GM12878 (cell line): ENCODE measurements at regions not wholly inside any gene's neighbourhood (a gene's known extent, or its start where the extent isn't known, plus 50 kb on each side); places are given as distances from the start of the nearest gene placed in this dataset.

Experiments used
- ATAC-seq: fragments of 200-7000 bp; cut with Tn5 transposase; 3 replicates; pipeline ENCODE4 v1.9.1; 2020; ENCODE audit warnings: mild to moderate bottlenecking, moderate library complexity
- BruUV-seq: library from RNA; stranded (reverse); fragments of 400-500 nt; replicated peaks from 2 replicates; lab custom pipeline; 2021; lab: Mats Ljungman, UMichigan
- CTCF ChIA-PET: fragments of 300-600 bp; sonication (Branson Sonifier 250); formaldehyde crosslinking; extraction: SDS; loops from one replicate; lab custom pipeline; 2021; ENCODE audit warnings: inconsistent platforms; lab: Yijun Ruan, JAX
- POLR2A ChIA-PET: fragments of 350-600 bp; formaldehyde crosslinking; extraction: SDS; loops from one replicate; lab custom pipeline; 2021; ENCODE audit warnings: inconsistent platforms; lab: Charles Lee
- RAD21 ChIA-PET: fragments of 300-600 bp; sonication (Branson Sonifier 250); formaldehyde crosslinking; loops from one replicate; lab custom pipeline; 2023; ENCODE audit warnings: antibody characterized with exemption; ENCODE audit not compliant: unreplicated experiment; lab: Charles Lee
- SMC1A ChIA-PET: fragments of 300-600 bp; sonication (Branson Sonifier 250); formaldehyde crosslinking; loops from one replicate; lab custom pipeline; 2023; ENCODE audit not compliant: unreplicated experiment, uncharacterized antibody; lab: Charles Lee
- DNase-seq: peaks from one replicate; pipeline ENCODE4 v3.0.0-alpha.2; 2011; ENCODE audit warnings: low read depth, low spot score
- FAIRE-seq: peaks from 3 replicates; lab custom pipeline; 2011; peaks lifted over from hg19 to GRCh38; lab: Jason Lieb, UNC
- H2AFZ ChIP-seq: 2 replicates; pipeline ENCODE4 v1.6.0; 2011; ENCODE audit warnings: low read depth, low read length, control low read depth; ENCODE audit not compliant: control insufficient read depth
- H3K27ac ChIP-seq: 2 replicates; pipeline ENCODE4 v1.5.1; 2011; ENCODE audit warnings: control low read depth; ENCODE audit not compliant: control insufficient read depth, insufficient read depth
- H3K27me3 ChIP-seq, 2 experiments: replicated peaks in 1 of 2; 2 replicates each; pipeline versions ENCODE4 v1.6.0 to v1.6.1; 2011; ENCODE audit warnings: low read length in 1 of 2; ENCODE audit not compliant: control insufficient read depth in 2 of 2, insufficient read depth in 2 of 2
- H3K36me3 ChIP-seq, 2 experiments: 2 replicates each; pipeline ENCODE4 v1.5.1; 2011; ENCODE audit warnings: low read length in 1 of 2; ENCODE audit not compliant: control insufficient read depth in 2 of 2, insufficient read depth in 2 of 2
- H3K4me1 ChIP-seq: 2 replicates; pipeline ENCODE4 v1.6.1; 2011; ENCODE audit warnings: mild to moderate bottlenecking, low read length, moderate library complexity, mixed read lengths; ENCODE audit not compliant: control insufficient read depth, insufficient read depth
- H3K4me2 ChIP-seq: 2 replicates; pipeline ENCODE4 v1.6.0; 2011; ENCODE audit warnings: control low read depth; ENCODE audit not compliant: control insufficient read depth, insufficient read depth
- H3K4me3 ChIP-seq: fragments of 200-600 bp; sonication (generic); 2 replicates; pipeline ENCODE4 v1.5.1; 2016
- H3K79me2 ChIP-seq: 2 replicates; pipeline ENCODE4 v1.6.0; 2011; ENCODE audit warnings: low read length; ENCODE audit not compliant: control insufficient read depth, insufficient read depth
- H3K9ac ChIP-seq: 2 replicates; pipeline ENCODE4 v1.8.0; 2011; ENCODE audit warnings: low read length, control low read depth, mixed read lengths; ENCODE audit not compliant: control insufficient read depth, insufficient read depth
- H3K9me3 ChIP-seq: replicated peaks from 3 replicates; pipeline ENCODE4 v1.5.1; 2011; ENCODE audit warnings: mild to moderate bottlenecking, low read length; ENCODE audit not compliant: control insufficient read depth, insufficient read depth
- H4K20me1 ChIP-seq: 2 replicates; pipeline ENCODE4 v1.6.0; 2011; ENCODE audit not compliant: control insufficient read depth, insufficient read depth
- BHLHE40 ChIP-seq, 2 experiments: fragments of 450-650 bp in 1 of 2; IDR thresholded peaks; 2 replicates each; pipeline ENCODE4 v1.6.1; 2011 to 2017; ENCODE audit warnings: low read depth in 2 of 2, borderline replicate concordance in 1 of 2, improper control_type of control experiment in 1 of 2, low read length in 1 of 2, mild to moderate bottlenecking in 1 of 2
- IKZF2 ChIP-seq, 2 experiments: fragments of 450-650 bp; IDR thresholded peaks; 2 replicates each; pipeline ENCODE4 v1.6.1; 2017; ENCODE audit warnings: mild to moderate bottlenecking in 2 of 2, moderate library complexity in 2 of 2
- JUNB ChIP-seq: IDR thresholded peaks from 2 replicates; pipeline ENCODE4 v1.6.1; 2016; ENCODE audit warnings: antibody characterized with exemption, mild to moderate bottlenecking
- MEF2A ChIP-seq: IDR thresholded peaks from 2 replicates; pipeline ENCODE4 v1.6.1; 2011; ENCODE audit warnings: low read depth, mild to moderate bottlenecking, low read length, moderate library complexity; ENCODE audit not compliant: insufficient read depth
- NFIC ChIP-seq: IDR thresholded peaks from 2 replicates; pipeline ENCODE4 v1.6.1; 2012; ENCODE audit warnings: low read depth, mild to moderate bottlenecking, inconsistent platforms, low read length, moderate library complexity
- POU2F2 ChIP-seq: IDR thresholded peaks from 3 replicates; pipeline ENCODE4 v1.6.1; 2011; ENCODE audit warnings: low read depth, mild to moderate bottlenecking, low read length, borderline replicate concordance
- SIX5 ChIP-seq: IDR thresholded peaks from 2 replicates; pipeline ENCODE4 v1.6.1; 2011; ENCODE audit warnings: mild to moderate bottlenecking, low read depth, low read length, moderate library complexity; ENCODE audit not compliant: severe bottlenecking
- SRF ChIP-seq, 2 experiments: IDR thresholded peaks; 2 replicates each; pipeline ENCODE4 v1.6.1; 2011; ENCODE audit warnings: low read depth in 2 of 2, low read length in 2 of 2, mild to moderate bottlenecking in 1 of 2, moderate library complexity in 1 of 2
- in situ Hi-C: fragments of 300-500 bp; cut with MboI; formaldehyde crosslinking; loops from 9 replicates; pipeline ENCODE4 v1.14.3; 2018; ENCODE audit warnings: mixed read lengths
- intact Hi-C: fragments of 100-400 bp; cut with micrococcal nuclease; formaldehyde crosslinking; loops from one replicate; pipeline ENCODE4 v1.14.2; 2022; ENCODE audit not compliant: unreplicated experiment
- TF ChIP-seq, protein P1 (sequence below): fragments of 450-650 bp; formaldehyde crosslinking; IDR thresholded peaks from 2 replicates; pipeline ENCODE4 v1.4.0; 2022; ENCODE audit warnings: mild to moderate bottlenecking, moderate library complexity
- TF ChIP-seq, protein P2 (sequence below): fragments of 450-650 bp; IDR thresholded peaks from 2 replicates; pipeline ENCODE4 v1.6.1; 2014; ENCODE audit warnings: mild to moderate bottlenecking

DNA sequence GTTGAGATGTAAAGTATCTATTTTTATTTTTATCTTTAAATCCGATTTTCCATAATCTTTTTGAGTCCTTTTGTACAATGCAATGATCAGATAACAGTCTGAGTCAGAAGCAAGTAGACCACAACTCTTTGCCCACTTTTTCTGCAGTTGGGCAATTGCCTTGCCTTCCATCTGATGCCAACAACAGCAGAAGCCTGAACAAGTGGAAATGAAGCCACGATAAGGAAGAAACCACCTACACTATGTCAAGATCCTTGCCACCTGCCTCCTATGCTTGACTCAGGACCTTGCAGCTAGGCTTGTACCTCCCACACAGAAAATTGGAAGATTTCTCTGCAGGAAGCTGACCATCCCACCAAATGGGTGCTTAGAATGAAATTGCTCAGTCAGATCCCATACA, 78.6 kb downstream of the ANXA1 start (continued):
- TF ChIP-seq BHLHE40 (IDR thresholded peaks at IDR 0.05; ENCODE audit: borderline replicate concordance in 1 of 2, low read depth in 2 of 2, low read length in 1 of 2): no peak

DNA sequence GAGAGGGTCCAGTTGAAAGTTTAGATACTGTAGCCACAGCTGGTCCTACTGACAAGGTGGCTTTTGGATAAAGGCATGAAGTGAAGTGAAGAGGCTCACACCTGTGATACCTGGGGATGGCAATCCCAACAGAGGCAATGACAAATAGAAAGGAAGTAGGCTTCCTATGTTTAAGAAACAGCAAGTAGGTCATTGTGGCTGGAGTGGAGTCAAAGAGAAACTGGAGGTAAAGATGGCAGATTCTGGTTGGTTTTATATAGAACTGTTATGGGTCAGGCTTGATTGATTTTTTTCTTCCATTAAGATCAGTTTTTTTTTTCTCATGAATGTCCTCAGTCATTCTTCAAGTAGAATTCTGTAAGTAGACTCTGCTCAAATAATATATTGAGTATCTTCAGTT, 79.5 kb downstream of the ANXA1 start:
- BruUV-seq: no TSS peak
- intact Hi-C loops: no loop called here
- no peak for FAIRE-seq
- H3K4me3 ChIP-seq: no peak overlapping the region
- H4K20me1 ChIP-seq: no peaks in the 10 kb centered on the region
- H3K36me3 ChIP-seq: no peaks in the 10 kb centered on the region
- ChIA-PET CTCF (interaction anchor here (1.6 kb wide), 1 partner anchor 30 kb away, joined by 3 read pairs; no protein-coding TSS in a partner anchor), RAD21 (no interaction called here)
- no peaks in the 10 kb centered on the region for H3K27me3 ChIP-seq
- H3K9me3 ChIP-seq: no peaks in the 10 kb centered on the region
- H3K27ac ChIP-seq: no peak overlapping the region
- H3K79me2 ChIP-seq: no peaks in the 10 kb centered on the region
- ATAC-seq: peak; percentile 66
- no peak overlapping the region for H3K9ac ChIP-seq
- no peak overlapping the region for H2AFZ ChIP-seq
- TF ChIP-seq JUNB (0 out of 2 replicates have a peak, but pooled peaks have one; percentile 30), NFIC (no peak), POU2F2 (no peak), SIX5 (no peak), IKZF2 (IDR thresholded peaks at IDR 0.05) (no peak), MEF2A (no peak), SRF (IDR thresholded peaks at IDR 0.05; ENCODE audit: low read depth in 2 of 2, low read length in 2 of 2) (no peak)
- TF ChIP-seq, protein P1, sequence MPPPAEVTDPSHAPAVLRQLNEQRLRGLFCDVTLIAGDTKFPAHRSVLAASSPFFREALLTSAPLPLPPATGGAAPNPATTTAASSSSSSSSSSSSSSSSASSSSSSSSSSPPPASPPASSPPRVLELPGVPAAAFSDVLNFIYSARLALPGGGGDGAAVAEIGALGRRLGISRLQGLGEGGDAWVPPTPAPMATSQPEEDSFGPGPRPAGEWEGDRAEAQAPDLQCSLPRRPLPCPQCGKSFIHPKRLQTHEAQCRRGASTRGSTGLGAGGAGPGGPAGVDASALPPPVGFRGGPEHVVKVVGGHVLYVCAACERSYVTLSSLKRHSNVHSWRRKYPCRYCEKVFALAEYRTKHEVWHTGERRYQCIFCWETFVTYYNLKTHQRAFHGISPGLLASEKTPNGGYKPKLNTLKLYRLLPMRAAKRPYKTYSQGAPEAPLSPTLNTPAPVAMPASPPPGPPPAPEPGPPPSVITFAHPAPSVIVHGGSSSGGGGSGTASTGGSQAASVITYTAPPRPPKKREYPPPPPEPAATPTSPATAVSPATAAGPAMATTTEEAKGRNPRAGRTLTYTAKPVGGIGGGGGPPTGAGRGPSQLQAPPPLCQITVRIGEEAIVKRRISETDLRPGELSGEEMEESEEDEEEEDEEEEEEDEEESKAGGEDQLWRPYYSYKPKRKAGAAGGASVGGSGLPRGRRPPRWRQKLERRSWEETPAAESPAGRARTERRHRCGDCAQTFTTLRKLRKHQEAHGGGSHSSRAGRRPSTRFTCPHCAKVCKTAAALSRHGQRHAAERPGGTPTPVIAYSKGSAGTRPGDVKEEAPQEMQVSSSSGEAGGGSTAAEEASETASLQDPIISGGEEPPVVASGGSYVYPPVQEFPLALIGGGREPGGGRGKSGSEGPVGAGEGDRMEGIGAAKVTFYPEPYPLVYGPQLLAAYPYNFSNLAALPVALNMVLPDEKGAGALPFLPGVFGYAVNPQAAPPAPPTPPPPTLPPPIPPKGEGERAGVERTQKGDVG (CRISPR knock-in tag): no peak
- TF ChIP-seq, protein P2, sequence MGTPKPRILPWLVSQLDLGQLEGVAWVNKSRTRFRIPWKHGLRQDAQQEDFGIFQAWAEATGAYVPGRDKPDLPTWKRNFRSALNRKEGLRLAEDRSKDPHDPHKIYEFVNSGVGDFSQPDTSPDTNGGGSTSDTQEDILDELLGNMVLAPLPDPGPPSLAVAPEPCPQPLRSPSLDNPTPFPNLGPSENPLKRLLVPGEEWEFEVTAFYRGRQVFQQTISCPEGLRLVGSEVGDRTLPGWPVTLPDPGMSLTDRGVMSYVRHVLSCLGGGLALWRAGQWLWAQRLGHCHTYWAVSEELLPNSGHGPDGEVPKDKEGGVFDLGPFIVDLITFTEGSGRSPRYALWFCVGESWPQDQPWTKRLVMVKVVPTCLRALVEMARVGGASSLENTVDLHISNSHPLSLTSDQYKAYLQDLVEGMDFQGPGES: no peak
- TF ChIP-seq, all 136 proteins: peak for 1
- Histone ChIP-seq H3K4me2 (no peak overlapping the region), H3K4me1 (no peaks in the 10 kb centered on the region)
- no peak for DNase-seq
- in situ Hi-C loops: no loop called here
- POLR2A ChIA-PET: no interaction called here
- SMC1A ChIA-PET: no interaction called here
